ENCODE measurements at regions not wholly inside any gene's neighbourhood (a gene's known extent, or its start where the extent isn't known, plus 50 kb on each side); places are given as distances from the start of the nearest gene placed in this dataset.
"Not testable (repeated sequence)": the region's sequence is repeated elsewhere in the genome, so short reads cannot be mapped to it uniquely, and the experiment has no call there.

- DNase-seq (ENCODE audit: low read depth): no peak
Measured at GRCh38 chr6:150739711-150740349, 125.7 kb upstream of the MTHFD1L start.

GRCh38 chr6:150740453-150740852 is 125.0 kb upstream of the MTHFD1L start:
- no peak for DNase-seq (ENCODE audit: low read depth)

GRCh38 chr6:150741633-150742200 is 123.8 kb upstream of the MTHFD1L start:
- no peak for DNase-seq (ENCODE audit: low read depth)

GRCh38 chr6:150744522-150745260 is 120.8 kb upstream of the MTHFD1L start:
- DNase-seq (ENCODE audit: low read depth): no peak

DNA sequence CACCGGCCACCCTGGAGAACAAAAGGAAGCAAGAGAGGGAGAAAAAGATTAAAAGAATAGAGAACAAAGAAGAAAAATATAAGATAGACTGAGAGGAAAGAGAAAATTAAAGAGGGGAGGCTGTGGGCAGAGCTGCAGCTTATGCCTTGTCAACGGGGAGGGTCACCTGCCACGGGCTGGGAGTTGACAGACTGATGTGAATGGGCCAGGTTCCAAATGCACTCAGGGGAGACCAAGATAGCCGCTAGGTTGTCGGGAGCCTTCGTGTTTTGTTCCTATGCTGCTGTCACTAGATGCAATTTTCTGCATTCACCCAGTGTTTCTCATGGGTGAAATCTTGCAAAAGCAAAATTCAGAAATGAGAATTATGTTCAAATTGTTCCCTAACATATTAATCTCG is 119.6 kb upstream of the MTHFD1L start:
- DNase-seq (ENCODE audit: low read depth): no peak

- no peak for DNase-seq (ENCODE audit: low read depth)
Measured at GRCh38 chr6:150747155-150747554, 118.3 kb upstream of the MTHFD1L start.

- no peak for DNase-seq (ENCODE audit: low read depth)
Measured at GRCh38 chr6:150749091-150749670, 116.3 kb upstream of the MTHFD1L start.

- DNase-seq (ENCODE audit: low read depth): no peak
Measured at GRCh38 chr6:150751296-150751695, 114.2 kb upstream of the MTHFD1L start.

GRCh38 chr6:150752409-150752808 is 113.1 kb upstream of the MTHFD1L start:
- no peak for DNase-seq (ENCODE audit: low read depth)

DNA sequence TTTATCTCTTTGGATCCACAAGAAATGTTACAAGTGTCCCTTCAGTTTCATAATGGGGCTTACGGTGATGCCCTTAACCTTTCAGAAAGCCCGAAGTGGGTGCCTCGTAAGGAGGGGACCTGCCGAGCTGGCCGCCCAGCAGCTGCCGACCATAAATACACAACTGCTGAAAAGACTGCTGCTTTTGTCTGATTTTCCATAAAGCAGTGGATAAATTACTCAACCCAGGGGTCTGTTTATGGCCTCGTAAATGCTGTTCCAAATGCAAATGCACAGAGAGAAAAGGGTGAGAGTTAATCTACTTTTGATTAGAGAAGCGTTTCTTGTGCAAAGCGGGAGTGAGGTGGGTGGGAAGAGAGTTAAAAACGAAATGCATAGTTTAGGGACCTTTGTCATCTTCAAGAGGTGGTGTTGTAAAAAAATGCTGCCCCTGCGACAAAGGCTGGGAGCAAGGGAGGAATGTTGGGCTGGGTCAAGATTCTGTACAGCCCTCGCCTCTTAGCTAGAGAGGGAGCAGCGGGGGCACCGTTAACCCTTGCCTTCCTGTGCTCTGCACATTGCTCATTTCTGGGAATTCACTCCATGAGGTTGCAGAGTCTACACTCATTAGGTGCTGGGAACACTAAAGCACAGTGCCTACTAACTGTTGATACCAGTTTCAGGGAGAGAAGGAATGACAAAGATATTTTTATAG is 112.0 kb upstream of the MTHFD1L start:
- no peak for DNase-seq (ENCODE audit: low read depth)

DNA sequence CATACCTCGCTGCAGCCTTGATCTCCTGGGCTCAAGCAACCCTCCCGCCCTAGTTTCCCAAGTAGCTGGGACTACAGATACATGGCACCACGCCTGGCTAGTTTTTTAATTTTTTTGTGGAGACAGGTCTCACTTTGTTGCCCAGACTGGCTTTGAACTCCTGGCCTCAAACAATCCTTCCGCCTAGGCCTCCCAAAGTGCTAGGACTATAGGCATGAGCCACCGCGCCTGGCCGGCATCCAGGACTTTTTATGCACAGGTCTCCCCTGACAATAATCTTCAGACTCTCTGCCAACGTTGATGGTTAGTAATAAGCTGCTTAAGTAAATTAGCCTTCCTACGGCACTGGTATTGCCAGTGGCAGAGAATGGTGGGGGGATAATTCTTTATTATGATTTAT is 110.5 kb upstream of the MTHFD1L start:
- no peak for DNase-seq (ENCODE audit: low read depth)

DNA sequence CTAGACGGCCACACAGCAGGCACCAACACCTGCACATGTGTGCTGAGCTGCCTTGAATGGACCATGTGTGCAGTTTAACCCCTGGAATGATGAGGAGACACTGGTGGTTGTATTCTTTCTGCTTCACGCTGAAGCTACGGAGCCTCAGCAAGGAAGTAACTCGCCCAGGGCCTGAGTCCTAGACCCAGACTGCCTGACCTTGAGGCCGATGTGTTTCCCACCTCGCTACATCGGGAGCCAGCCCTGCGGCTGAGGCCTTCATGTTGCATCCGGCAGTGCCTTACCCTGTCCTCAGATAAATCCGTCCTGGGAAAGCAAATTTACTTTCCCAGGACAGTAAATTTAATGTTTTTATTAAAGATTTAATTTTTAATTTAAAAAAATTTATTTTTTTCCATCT is 110.0 kb upstream of the MTHFD1L start:
- DNase-seq (ENCODE audit: low read depth): no peak

DNA sequence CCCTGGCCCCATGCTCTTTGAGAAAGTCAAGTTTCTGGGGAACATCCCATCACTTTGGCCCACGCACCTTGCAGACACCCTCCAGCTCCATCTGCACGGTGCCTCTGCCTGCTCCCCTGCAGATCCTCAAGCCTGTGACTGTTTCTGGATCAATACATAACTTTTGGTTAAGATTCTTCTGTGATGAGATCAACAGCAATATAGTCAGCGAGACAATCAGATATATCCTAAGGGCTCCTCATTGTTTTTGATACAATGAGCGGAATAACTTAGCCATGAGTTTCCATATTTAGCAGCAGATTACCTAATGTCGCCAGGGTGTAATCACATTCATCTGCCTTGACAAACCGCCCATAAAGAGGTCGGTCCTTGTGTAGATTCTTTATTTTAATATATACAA is 109.3 kb upstream of the MTHFD1L start:
- DNase-seq (ENCODE audit: low read depth): no peak

GRCh38 chr6:150757807-150758206 is 107.7 kb upstream of the MTHFD1L start:
- DNase-seq (ENCODE audit: low read depth): not testable (repeated sequence)

GRCh38 chr6:150759483-150759882 is 106.0 kb upstream of the MTHFD1L start:
- no peak for DNase-seq (ENCODE audit: low read depth)

DNA sequence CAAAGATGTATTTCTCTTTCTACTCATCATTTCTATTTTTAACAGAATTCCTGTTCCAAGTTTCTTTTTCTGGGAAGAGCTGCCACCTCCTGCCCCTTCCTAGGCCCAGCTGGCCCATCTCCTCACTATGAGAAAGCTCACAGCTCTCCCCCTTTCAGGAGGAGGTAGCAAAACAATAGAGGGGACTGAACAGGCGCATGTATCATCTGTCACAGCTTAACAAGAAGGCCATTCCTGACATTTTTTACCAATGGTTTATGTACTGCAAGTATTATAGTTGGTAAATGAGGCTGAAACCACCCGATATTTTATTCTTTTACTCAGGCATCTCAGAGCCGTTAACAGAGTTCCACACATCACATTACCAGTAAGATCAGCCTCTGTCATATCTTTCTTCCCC is 103.7 kb upstream of the MTHFD1L start:
- DNase-seq (ENCODE audit: low read depth): no peak

- DNase-seq (ENCODE audit: low read depth): no peak
Measured at GRCh38 chr6:150764334-150765066, 101.0 kb upstream of the MTHFD1L start.

DNA sequence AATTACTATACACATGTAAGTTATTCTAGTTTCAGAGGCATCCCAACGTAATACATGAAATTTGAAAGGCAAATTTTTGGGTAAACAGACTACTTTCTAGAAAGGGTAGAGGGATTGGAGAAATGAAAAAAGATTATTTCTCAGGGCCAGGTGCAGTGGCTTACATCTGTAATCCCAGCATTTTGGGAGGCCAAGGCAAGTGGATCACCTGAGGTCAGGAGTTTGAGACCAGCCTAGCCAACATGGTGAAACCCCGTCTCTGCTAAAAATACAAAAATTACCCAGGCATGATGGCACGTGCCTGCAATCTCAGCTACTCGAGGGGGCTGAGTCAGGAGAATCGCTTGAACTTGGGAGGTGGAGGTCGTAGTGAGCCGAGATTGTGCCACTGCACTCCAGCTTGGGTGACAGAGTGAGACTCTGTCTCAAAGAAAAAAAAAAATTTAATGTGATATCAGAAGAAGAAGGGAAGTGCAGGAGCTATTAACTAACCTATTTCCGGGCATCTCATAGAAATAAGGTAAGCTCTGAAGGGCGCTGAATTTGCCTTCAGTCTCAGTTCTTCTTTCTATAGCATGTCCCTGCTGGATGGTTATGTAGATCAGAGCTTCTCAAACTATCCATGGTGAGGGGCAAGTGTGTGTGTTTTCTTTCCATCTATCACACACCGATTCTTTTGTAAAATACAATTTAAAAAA is 100.3 kb upstream of the MTHFD1L start:
- DNase-seq (ENCODE audit: low read depth): no peak

DNA sequence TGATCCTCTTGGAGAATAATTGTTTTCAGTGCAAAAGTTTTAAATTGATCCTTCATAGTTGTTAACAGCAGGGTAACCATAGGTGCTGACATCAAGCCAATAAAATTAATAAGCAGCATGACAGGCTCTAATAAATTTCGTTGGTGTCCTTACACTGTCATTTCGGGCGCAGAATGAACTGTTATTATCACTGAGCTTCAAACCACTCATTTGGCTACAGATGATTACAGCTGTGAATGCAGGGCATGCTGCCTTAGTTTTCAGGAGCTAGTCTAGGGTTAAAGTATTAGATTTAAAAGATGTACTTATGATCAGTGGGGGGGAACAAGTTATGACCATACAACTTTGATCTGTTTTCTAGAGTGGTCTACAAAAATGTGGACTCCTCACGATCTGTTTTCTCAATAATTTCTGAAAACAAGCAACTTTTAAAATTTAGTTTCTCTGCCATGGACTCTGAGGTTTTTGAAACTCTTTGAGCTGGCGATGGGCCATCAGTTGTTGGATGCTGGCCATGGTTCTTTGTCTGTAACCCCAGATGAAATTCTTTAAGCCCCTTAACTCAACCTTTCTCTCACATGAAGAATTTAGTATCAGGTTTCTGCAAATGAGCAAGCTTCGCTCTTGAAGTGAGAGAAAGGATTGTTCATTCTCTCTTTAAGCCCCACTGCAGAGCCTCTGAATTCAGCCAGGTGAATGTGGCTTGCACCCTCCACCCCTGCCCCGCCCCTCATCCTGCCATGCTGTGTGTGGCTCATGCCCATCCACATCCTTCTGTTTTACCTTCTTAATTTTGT is 99.1 kb upstream of the MTHFD1L start:
- no peak for DNase-seq (ENCODE audit: low read depth)

- DNase-seq (ENCODE audit: low read depth): no peak
Measured at GRCh38 chr6:150767161-150767560, 98.3 kb upstream of the MTHFD1L start.
